ENCODE measurements at regions not wholly inside any gene's neighbourhood (a gene's known extent, or its start where the extent isn't known, plus 50 kb on each side); places are given as distances from the start of the nearest gene placed in this dataset.

GRCh38 chr11:69906453-69906907 lies 87.3 kb upstream of the FGF3 start (continued):
- no peak for TF ChIP-seq USF2 (IDR thresholded peaks at IDR 0.05; ENCODE audit: borderline replicate concordance, low read depth, low read length)

GRCh38 chr11:69907611-69908010 lies 88.4 kb upstream of the FGF3 start:
- H3K9me3 ChIP-seq (replicated peaks; ENCODE audit: control insufficient read depth, insufficient read depth, low read length), result no peaks in the 10 kb centered on the region
- H3K36me3 ChIP-seq (ENCODE audit: control insufficient read depth in 2 of 2, insufficient read depth in 2 of 2, low read length in 1 of 2), result no peaks in the 10 kb centered on the region
- H4K20me1 ChIP-seq (ENCODE audit: control insufficient read depth, insufficient read depth), result no peaks in the 10 kb centered on the region
- ATAC-seq (no peak), FAIRE-seq (no peak), DNase-seq (ENCODE audit: low read depth, low spot score) (no peak)
- RAD21 ChIA-PET (ENCODE audit: unreplicated experiment), result no interaction called here
- CTCF ChIA-PET, result interaction anchor here (0.7 kb wide), 1 partner anchor 14 kb away, joined by 3 read pairs; no protein-coding TSS in a partner anchor
- no peaks in the 10 kb centered on the region for H3K79me2 ChIP-seq (ENCODE audit: control insufficient read depth, insufficient read depth, low read length)
- 31% methylated on average over 11 of the region's 11 CpGs for WGBS (ENCODE audit: insufficient coverage, insufficient replicate concordance, low lambda C conversion rate, missing lambda C conversion rate)
- in situ Hi-C loops (cut with MboI) (no loop called here), intact Hi-C loops (cut with micrococcal nuclease; ENCODE audit: unreplicated experiment) (no loop called here)
- no peak overlapping the region for H3K4me2 ChIP-seq (ENCODE audit: control insufficient read depth, insufficient read depth)
- SMC1A ChIA-PET (ENCODE audit: uncharacterized antibody, unreplicated experiment), result interaction anchor here (0.8 kb wide), 1 partner anchor 26 kb away, joined by 3 read pairs; no protein-coding TSS in a partner anchor
- H3K4me1 ChIP-seq (ENCODE audit: control insufficient read depth, insufficient read depth, low read length), result no peaks in the 10 kb centered on the region
- H3K27ac ChIP-seq (ENCODE audit: control insufficient read depth, insufficient read depth), result no peak overlapping the region
- no peak overlapping the region for H3K9ac ChIP-seq (ENCODE audit: control insufficient read depth, insufficient read depth, low read length)
- BruUV-seq (replicated peaks), result no TSS peak
- POLR2A ChIA-PET, result no interaction called here
- TF ChIP-seq PML (IDR thresholded peaks at IDR 0.05; ENCODE audit: low read length) (no peak), MTA3 (IDR thresholded peaks at IDR 0.05; ENCODE audit: borderline replicate concordance, low read length) (no peak), BMI1 (IDR thresholded peaks at IDR 0.05; ENCODE audit: borderline replicate concordance) (no peak), ESRRA (IDR thresholded peaks at IDR 0.05; ENCODE audit: low read length) (no peak), ZSCAN29 (IDR thresholded peaks at IDR 0.05) (no peak), RFX5 (IDR thresholded peaks at IDR 0.05; ENCODE audit: low read depth, low read length) (no peak), PRDM15 (CRISPR knock-in tag; IDR thresholded peaks at IDR 0.05) (no peak), EZH2 (IDR thresholded peaks at IDR 0.05; ENCODE audit: borderline replicate concordance, control insufficient read depth, low read depth, low read length) (no peak)
- no peaks in the 10 kb centered on the region; a peak in 1 of 4 replicates for H3K27me3 ChIP-seq (replicated peaks in 1 of 2; ENCODE audit: control insufficient read depth in 2 of 2, insufficient read depth in 2 of 2, low read length in 1 of 2)
- H3K4me3 ChIP-seq, result no peak overlapping the region
- H2AFZ ChIP-seq (ENCODE audit: control insufficient read depth, low read depth, low read length), result no peak overlapping the region

Data from GM12878 (cell line).